Effector memory CD8-positive, alpha-beta T cell (primary cell): ENCODE measurements at regions not wholly inside any gene's neighbourhood (a gene's known extent, or its start where the extent isn't known, plus 50 kb on each side); places are given as distances from the start of the nearest gene placed in this dataset.
A peak's percentile ranks its signal among the peaks of the same experiment; 100 is the strongest.
"Not testable (repeated sequence)": the region's sequence is repeated elsewhere in the genome, so short reads cannot be mapped to it uniquely, and the experiment has no call there.

ENCODE experiments used
- ATAC-seq: fragments of 150-1000 bp; cut with Tn5 transposase; replicated peaks from 2 replicates; pipeline ENCODE4 v1.10.0; 2021; ENCODE audit warnings: mild to moderate bottlenecking, moderate library complexity
- DNase-seq, 3 experiments: peaks; one replicate each; pipeline ENCODE4 v3.0.0; 2021
- H3K27ac Mint-ChIP-seq, 2 donors: one replicate each; pipeline ENCODE4 v1.8.0; 2022; ENCODE audit warnings: mild to moderate bottlenecking in 2 of 2, mixed read lengths in 2 of 2, moderate library complexity in 2 of 2
- H3K27me3 Mint-ChIP-seq, 2 donors: one replicate each; pipeline ENCODE4 v1.8.0; 2022; ENCODE audit warnings: mixed read lengths in 2 of 2
- H3K36me3 Mint-ChIP-seq: one replicate; pipeline ENCODE4 v1.8.0; 2022; ENCODE audit warnings: mild to moderate bottlenecking, moderate library complexity, mixed read lengths; ENCODE audit not compliant: insufficient read depth
- H3K4me1 Mint-ChIP-seq, 2 donors: one replicate each; pipeline ENCODE4 v1.8.0; 2022; ENCODE audit warnings: low read depth in 2 of 2, mixed read lengths in 2 of 2
- H3K4me3 Mint-ChIP-seq, 2 donors: one replicate each; pipeline ENCODE4 v1.8.0; 2022; ENCODE audit warnings: mild to moderate bottlenecking in 2 of 2, mixed read lengths in 2 of 2, moderate library complexity in 2 of 2
- H3K9me3 Mint-ChIP-seq, 2 donors: one replicate each; pipeline ENCODE4 v1.8.0; 2022; ENCODE audit warnings: mixed read lengths in 2 of 2

- not testable (repeated sequence) for H3K4me3 Mint-ChIP-seq, H3K9me3 Mint-ChIP-seq, DNase-seq, H3K36me3 Mint-ChIP-seq, H3K27me3 Mint-ChIP-seq, H3K27ac Mint-ChIP-seq, ATAC-seq, H3K4me1 Mint-ChIP-seq
These were observed 205.0 kb upstream of the CBLB start for GRCh38 chr3:106073806-106074205.

GRCh38 chr3:106075731-106076130 lies 206.9 kb upstream of the CBLB start:
- not testable (repeated sequence) for DNase-seq, H3K9me3 Mint-ChIP-seq, H3K4me1 Mint-ChIP-seq, H3K4me3 Mint-ChIP-seq, H3K36me3 Mint-ChIP-seq, H3K27me3 Mint-ChIP-seq, ATAC-seq, H3K27ac Mint-ChIP-seq

- no peak overlapping the region for H3K4me3 Mint-ChIP-seq
- no peak for ATAC-seq
- DNase-seq: no peak
- H3K4me1 Mint-ChIP-seq: peaks cover 0 to 13% of the 10 kb centered on the region in 2 donors
- H3K36me3 Mint-ChIP-seq: peaks cover 3% of the 10 kb centered on the region
- H3K27ac Mint-ChIP-seq: peak overlapping the region; percentile 33 to 88
- no peaks in the 10 kb centered on the region for H3K27me3 Mint-ChIP-seq
- H3K9me3 Mint-ChIP-seq: peaks cover 0 to 4% of the 10 kb centered on the region in 2 donors
These were observed 209.8 kb upstream of the CBLB start for GRCh38 chr3:106078635-106079034.

- H3K4me3 Mint-ChIP-seq: peak overlapping the region; percentile 37 to 40
- H3K9me3 Mint-ChIP-seq: peaks cover 0 to 5% of the 10 kb centered on the region in 2 donors
- no peak overlapping the region for H3K27ac Mint-ChIP-seq
- peaks cover 3% of the 10 kb centered on the region for H3K36me3 Mint-ChIP-seq
- DNase-seq: no peak
- H3K27me3 Mint-ChIP-seq: no peaks in the 10 kb centered on the region
- H3K4me1 Mint-ChIP-seq: peaks cover 3 to 16% of the 10 kb centered on the region in 2 donors
- no peak for ATAC-seq
These were observed 213.8 kb upstream of the CBLB start for GRCh38 chr3:106082616-106083015.

- peaks cover 0 to 5% of the 10 kb centered on the region in 2 donors for H3K9me3 Mint-ChIP-seq
- peak overlapping the region; percentile 37 to 40 for H3K4me3 Mint-ChIP-seq
- ATAC-seq: no peak
- H3K4me1 Mint-ChIP-seq: peaks cover 3 to 16% of the 10 kb centered on the region in 2 donors
- H3K27ac Mint-ChIP-seq: peak overlapping the region; percentile 47 to 82
- DNase-seq: no peak
- H3K27me3 Mint-ChIP-seq: no peaks in the 10 kb centered on the region
- H3K36me3 Mint-ChIP-seq: peaks cover 3% of the 10 kb centered on the region
These were observed 214.4 kb upstream of the CBLB start for GRCh38 chr3:106083207-106083606.

GRCh38 chr3:106083854-106084253 lies 215.0 kb upstream of the CBLB start:
- ATAC-seq: no peak
- Mint-ChIP-seq H3K27ac (peak overlapping the region; percentile 47 to 82), H3K36me3 (peaks cover 3% of the 10 kb centered on the region), H3K4me1 (peaks cover 3 to 16% of the 10 kb centered on the region in 2 donors), H3K27me3 (no peaks in the 10 kb centered on the region), H3K4me3 (peak overlapping the region; percentile 37 to 40), H3K9me3 (peaks cover 0 to 5% of the 10 kb centered on the region in 2 donors)
- no peak for DNase-seq

- H3K9me3 Mint-ChIP-seq: peaks cover 0 to 1% of the 10 kb centered on the region in 2 donors
- peaks cover 3% of the 10 kb centered on the region for H3K36me3 Mint-ChIP-seq
- ATAC-seq (no peak), DNase-seq (no peak)
- H3K27ac Mint-ChIP-seq: no peak overlapping the region
- H3K27me3 Mint-ChIP-seq: no peaks in the 10 kb centered on the region
- peaks cover 3 to 16% of the 10 kb centered on the region in 2 donors for H3K4me1 Mint-ChIP-seq
- H3K4me3 Mint-ChIP-seq: no peak overlapping the region
These were observed 217.2 kb upstream of the CBLB start for GRCh38 chr3:106086038-106086437.

GRCh38 chr3:106086636-106087035 lies 217.8 kb upstream of the CBLB start:
- H3K9me3 Mint-ChIP-seq: peaks cover 0 to 1% of the 10 kb centered on the region in 2 donors

GRCh38 chr3:106088304-106088703 lies 219.5 kb upstream of the CBLB start:
- ATAC-seq: no peak
- Mint-ChIP-seq H3K27ac (no peak overlapping the region), H3K36me3 (peaks cover 3% of the 10 kb centered on the region), H3K4me3 (no peak overlapping the region), H3K27me3 (no peaks in the 10 kb centered on the region), H3K9me3 (peaks cover 0 to 1% of the 10 kb centered on the region in 2 donors), H3K4me1 (peaks cover 3 to 6% of the 10 kb centered on the region in 2 donors)
- DNase-seq: no peak

More at GRCh38 chr3:106086636-106087035, 217.8 kb upstream of the CBLB start:
- ATAC-seq: no peak
- no peak for DNase-seq
- Mint-ChIP-seq H3K4me3 (no peak overlapping the region), H3K27me3 (no peaks in the 10 kb centered on the region), H3K36me3 (peaks cover 3% of the 10 kb centered on the region), H3K27ac (no peak overlapping the region), H3K4me1 (peaks cover 3 to 16% of the 10 kb centered on the region in 2 donors)

GRCh38 chr3:106088899-106089298 lies 220.1 kb upstream of the CBLB start:
- H3K27me3 Mint-ChIP-seq: no peaks in the 10 kb centered on the region
- H3K4me1 Mint-ChIP-seq: peaks cover under 1% of the 10 kb centered on the region in 2 donors
- no peak overlapping the region for H3K4me3 Mint-ChIP-seq
- H3K36me3 Mint-ChIP-seq: no peaks in the 10 kb centered on the region
- peaks cover 0 to 1% of the 10 kb centered on the region in 2 donors for H3K9me3 Mint-ChIP-seq
- H3K27ac Mint-ChIP-seq: no peak overlapping the region
- ATAC-seq: no peak
- DNase-seq: no peak

- Mint-ChIP-seq H3K4me1 (no peaks in the 10 kb centered on the region), H3K27ac (no peak overlapping the region), H3K4me3 (no peak overlapping the region), H3K9me3 (peaks cover 0 to 1% of the 10 kb centered on the region in 2 donors), H3K27me3 (no peaks in the 10 kb centered on the region), H3K36me3 (no peaks in the 10 kb centered on the region)
- no peak for DNase-seq
- ATAC-seq: no peak
These were observed 221.0 kb upstream of the CBLB start for GRCh38 chr3:106089806-106090205.

GRCh38 chr3:106092792-106093191 lies 224.0 kb upstream of the CBLB start:
- Mint-ChIP-seq H3K4me1 (no peaks in the 10 kb centered on the region), H3K36me3 (no peaks in the 10 kb centered on the region), H3K27ac (no peak overlapping the region), H3K4me3 (no peak overlapping the region), H3K9me3 (no peaks in the 10 kb centered on the region), H3K27me3 (no peaks in the 10 kb centered on the region)
- DNase-seq (no peak), ATAC-seq (no peak)

GRCh38 chr3:106093616-106094015 lies 224.8 kb upstream of the CBLB start:
- no peaks in the 10 kb centered on the region for H3K4me1 Mint-ChIP-seq
- H3K36me3 Mint-ChIP-seq: no peaks in the 10 kb centered on the region
- H3K27ac Mint-ChIP-seq: peak overlapping the region in 1 of 2 donors; percentile 20
- H3K27me3 Mint-ChIP-seq: no peaks in the 10 kb centered on the region
- H3K9me3 Mint-ChIP-seq: no peaks in the 10 kb centered on the region
- H3K4me3 Mint-ChIP-seq: no peak overlapping the region
- no peak for ATAC-seq
- no peak for DNase-seq

GRCh38 chr3:106097817-106098435 lies 229.1 kb upstream of the CBLB start:
- Mint-ChIP-seq H3K4me1 (no peaks in the 10 kb centered on the region), H3K36me3 (no peaks in the 10 kb centered on the region), H3K27me3 (no peaks in the 10 kb centered on the region), H3K4me3 (no peak overlapping the region), H3K9me3 (peaks cover 7 to 18% of the 10 kb centered on the region in 2 donors), H3K27ac (peak overlapping the region in 1 of 2 donors; percentile 12)
- DNase-seq (no peak), ATAC-seq (no peak)
